ENCODE measurements at regions not wholly inside any gene's neighbourhood (a gene's known extent, or its start where the extent isn't known, plus 50 kb on each side); places are given as distances from the start of the nearest gene placed in this dataset.

- ChIA-PET CTCF (no interaction called here), POLR2A (no interaction called here)
- TF ChIP-seq ELF4 (IDR thresholded peaks at IDR 0.05) (no peak), CTBP1 (IDR thresholded peaks at IDR 0.05; ENCODE audit: borderline replicate concordance) (no peak), LEF1 (IDR thresholded peaks at IDR 0.05; ENCODE audit: borderline replicate concordance) (no peak), FOXK2 (IDR thresholded peaks at IDR 0.05) (no peak), BHLHE40 (IDR thresholded peaks at IDR 0.05; ENCODE audit: borderline replicate concordance) (no peak), NFRKB (IDR thresholded peaks at IDR 0.05) (no peak), HDGF (IDR thresholded peaks at IDR 0.05; ENCODE audit: borderline replicate concordance) (no peak), ARNT (IDR thresholded peaks at IDR 0.05) (no peak), L3MBTL2 (conservative IDR thresholded peaks at IDR 0.05) (no peak)
Measured at GRCh38 chr20:56783826-56784225, 154.7 kb downstream of the TFAP2C start.

GRCh38 chr20:56786503-56786902 is 157.4 kb downstream of the TFAP2C start:
- POLR2A ChIA-PET: no interaction called here
- CTCF ChIA-PET: no interaction called here
- no peak for TF ChIP-seq TARDBP (IDR thresholded peaks at IDR 0.05)
- no peak for TF ChIP-seq HDGF (IDR thresholded peaks at IDR 0.05; ENCODE audit: borderline replicate concordance)
- no peak for TF ChIP-seq FOXA1 (IDR thresholded peaks at IDR 0.05)
- TF ChIP-seq SP1 (IDR thresholded peaks at IDR 0.05): no peak
- TF ChIP-seq LEF1 (IDR thresholded peaks at IDR 0.05; ENCODE audit: borderline replicate concordance): no peak
- no peak for TF ChIP-seq PKNOX1 (IDR thresholded peaks at IDR 0.05)
- no peak for TF ChIP-seq ARNT (IDR thresholded peaks at IDR 0.05)
- no peak for DNase-seq (ENCODE audit: extremely low spot score)

More at GRCh38 chr20:56783826-56784225, 154.7 kb downstream of the TFAP2C start:
- DNase-seq (ENCODE audit: extremely low spot score): no peak

- ChIA-PET CTCF (no interaction called here), POLR2A (no interaction called here)
- TF ChIP-seq CTBP1 (IDR thresholded peaks at IDR 0.05; ENCODE audit: borderline replicate concordance): no peak
- TF ChIP-seq TARDBP (IDR thresholded peaks at IDR 0.05): no peak
- TF ChIP-seq ELF4 (IDR thresholded peaks at IDR 0.05): no peak
- TF ChIP-seq HDGF (IDR thresholded peaks at IDR 0.05; ENCODE audit: borderline replicate concordance): no peak
- TF ChIP-seq FOXK2 (IDR thresholded peaks at IDR 0.05): no peak
- TF ChIP-seq FOXM1 (IDR thresholded peaks at IDR 0.05; ENCODE audit: borderline replicate concordance): no peak
- no peak for TF ChIP-seq NFRKB (IDR thresholded peaks at IDR 0.05)
- TF ChIP-seq FOXA1 (IDR thresholded peaks at IDR 0.05): no peak
- TF ChIP-seq L3MBTL2 (conservative IDR thresholded peaks at IDR 0.05): no peak
- TF ChIP-seq LEF1 (IDR thresholded peaks at IDR 0.05; ENCODE audit: borderline replicate concordance): no peak
- no peak for TF ChIP-seq SUZ12 (IDR thresholded peaks at IDR 0.05)
- no peak for TF ChIP-seq BHLHE40 (IDR thresholded peaks at IDR 0.05; ENCODE audit: borderline replicate concordance)
- TF ChIP-seq ARNT (IDR thresholded peaks at IDR 0.05): no peak
- no peak for TF ChIP-seq ZNF384 (IDR thresholded peaks at IDR 0.05)
- TF ChIP-seq SP1 (IDR thresholded peaks at IDR 0.05): no peak
- TF ChIP-seq PKNOX1 (IDR thresholded peaks at IDR 0.05): no peak
- DNase-seq (ENCODE audit: extremely low spot score): no peak
Measured at GRCh38 chr20:56788041-56788670, 159.1 kb downstream of the TFAP2C start.

GRCh38 chr20:56788671-56789610 is 159.8 kb downstream of the TFAP2C start:
- no peak for DNase-seq (ENCODE audit: extremely low spot score)
- POLR2A ChIA-PET: no interaction called here
- TF ChIP-seq SP1 (IDR thresholded peaks at IDR 0.05) (no peak), ELF4 (IDR thresholded peaks at IDR 0.05) (no peak), FOXM1 (IDR thresholded peaks at IDR 0.05; ENCODE audit: borderline replicate concordance) (no peak), FOXK2 (IDR thresholded peaks at IDR 0.05) (no peak), FOXA1 (IDR thresholded peaks at IDR 0.05) (no peak), ARNT (IDR thresholded peaks at IDR 0.05) (no peak), TARDBP (IDR thresholded peaks at IDR 0.05) (no peak), L3MBTL2 (conservative IDR thresholded peaks at IDR 0.05) (no peak), SUZ12 (IDR thresholded peaks at IDR 0.05) (no peak), ZNF384 (IDR thresholded peaks at IDR 0.05) (no peak), BHLHE40 (IDR thresholded peaks at IDR 0.05; ENCODE audit: borderline replicate concordance) (no peak), PKNOX1 (IDR thresholded peaks at IDR 0.05) (no peak), LEF1 (IDR thresholded peaks at IDR 0.05; ENCODE audit: borderline replicate concordance) (no peak), CTBP1 (IDR thresholded peaks at IDR 0.05; ENCODE audit: borderline replicate concordance) (no peak), HDGF (IDR thresholded peaks at IDR 0.05; ENCODE audit: borderline replicate concordance) (no peak), NFRKB (IDR thresholded peaks at IDR 0.05) (no peak)
- CTCF ChIA-PET: interaction anchor here (0.6 kb wide), 1 partner anchor 55 kb away, joined by 4 read pairs; no protein-coding TSS in a partner anchor

- CTCF ChIA-PET: no interaction called here
- TF ChIP-seq FOXA1 (IDR thresholded peaks at IDR 0.05): no peak
- TF ChIP-seq PKNOX1 (IDR thresholded peaks at IDR 0.05): no peak
- TF ChIP-seq FOXM1 (IDR thresholded peaks at IDR 0.05; ENCODE audit: borderline replicate concordance): no peak
- TF ChIP-seq SP1 (IDR thresholded peaks at IDR 0.05): no peak
- no peak for TF ChIP-seq ZNF384 (IDR thresholded peaks at IDR 0.05)
- no peak for TF ChIP-seq LEF1 (IDR thresholded peaks at IDR 0.05; ENCODE audit: borderline replicate concordance)
- TF ChIP-seq BHLHE40 (IDR thresholded peaks at IDR 0.05; ENCODE audit: borderline replicate concordance): no peak
- no peak for TF ChIP-seq ELF4 (IDR thresholded peaks at IDR 0.05)
- TF ChIP-seq L3MBTL2 (conservative IDR thresholded peaks at IDR 0.05): no peak
- TF ChIP-seq TARDBP (IDR thresholded peaks at IDR 0.05): no peak
- no peak for TF ChIP-seq ARNT (IDR thresholded peaks at IDR 0.05)
- no peak for TF ChIP-seq NFRKB (IDR thresholded peaks at IDR 0.05)
- TF ChIP-seq HDGF (IDR thresholded peaks at IDR 0.05; ENCODE audit: borderline replicate concordance): no peak
- TF ChIP-seq SUZ12 (IDR thresholded peaks at IDR 0.05): no peak
- TF ChIP-seq FOXK2 (IDR thresholded peaks at IDR 0.05): no peak
- TF ChIP-seq CTBP1 (IDR thresholded peaks at IDR 0.05; ENCODE audit: borderline replicate concordance): no peak
- DNase-seq (ENCODE audit: extremely low spot score): no peak
- POLR2A ChIA-PET: no interaction called here
Measured at GRCh38 chr20:56793916-56794315, 164.8 kb downstream of the TFAP2C start.

All from HEK293T (cell line).